HepG2 (cell line): ENCODE measurements at regions not wholly inside any gene's neighbourhood (a gene's known extent, or its start where the extent isn't known, plus 50 kb on each side); places are given as distances from the start of the nearest gene placed in this dataset.

Source experiments
- ATAC-seq: fragments of 200-7000 bp; cut with Tn5 transposase; 3 replicates; pipeline ENCODE4 v1.9.1; 2020; ENCODE audit warnings: mild to moderate bottlenecking, moderate library complexity
- BruUV-seq: library from RNA; stranded (reverse); fragments of 400-500 nt; replicated peaks from 2 replicates; lab custom pipeline; 2021; lab: Mats Ljungman, UMichigan
- CTCF ChIA-PET: fragments of 300-600 bp; formaldehyde crosslinking; extraction: SDS; loops from one replicate; lab custom pipeline; 2021; ENCODE audit warnings: low total read pairs, inconsistent platforms, low intra/inter-chr PET ratio; lab: Yijun Ruan, JAX
- POLR2A ChIA-PET: fragments of 350-600 bp; sonication (Branson Sonifier 250); formaldehyde crosslinking; loops from one replicate; lab custom pipeline; 2020; ENCODE audit warnings: antibody characterized with exemption, inconsistent platforms; lab: Yijun Ruan, JAX
- DNase-seq: peaks from one replicate; pipeline ENCODE4 v3.0.0-alpha.2; 2015; ENCODE audit warnings: low spot score
- FAIRE-seq: peaks from 3 replicates; lab custom pipeline; 2011; peaks lifted over from hg19 to GRCh38; lab: Jason Lieb, UNC
- H2AFZ ChIP-seq: one replicate; pipeline ENCODE4 v1.6.1; 2011; ENCODE audit warnings: low read length, inconsistent platforms
- H3K27ac ChIP-seq: fragments of 300-600 bp; 3 replicates; pipeline ENCODE4 v1.8.0; 2011; ENCODE audit warnings: mixed run types, mild to moderate bottlenecking, mixed read lengths, low read length, inconsistent platforms; ENCODE audit not compliant: insufficient read depth; ENCODE audit errors: extremely low read length
- H3K27me3 ChIP-seq, 2 experiments: fragments of 200-600 bp in 1 of 2; 2 replicates in 1 of 2; 3 replicates in 1 of 2; pipeline versions ENCODE4 v1.6.0 to v1.8.0; 2011; ENCODE audit warnings: low read length in 2 of 2, mild to moderate bottlenecking in 2 of 2, moderate library complexity in 2 of 2, inconsistent platforms in 1 of 2; ENCODE audit not compliant: insufficient read depth in 2 of 2, control insufficient read depth in 1 of 2
- H3K36me3 ChIP-seq, 2 experiments: fragments of 200-600 bp in 1 of 2; replicated peaks in 1 of 2; 2 replicates in 1 of 2; 3 replicates in 1 of 2; pipeline versions ENCODE4 v1.5.1 to v1.8.0; 2011; ENCODE audit warnings: low read length in 2 of 2, inconsistent platforms in 1 of 2; ENCODE audit not compliant: insufficient read depth in 2 of 2, control insufficient read depth in 1 of 2
- H3K4me1 ChIP-seq: 2 replicates; pipeline ENCODE4 v1.5.1; 2012; ENCODE audit warnings: low read length, inconsistent platforms; ENCODE audit not compliant: insufficient read depth
- H3K4me2 ChIP-seq: 2 replicates; pipeline ENCODE4 v1.6.0; 2011; ENCODE audit warnings: low read depth, low read length, inconsistent platforms
- H3K4me3 ChIP-seq, 3 experiments: fragments of 200-600 bp in 1 of 3; sonication (generic), shearing (Covaris generic) in 1 of 3; replicated peaks in 1 of 3; 2 replicates each; pipeline ENCODE4 v1.5.1; 2011 to 2016; ENCODE audit warnings: low read length in 3 of 3, inconsistent platforms in 2 of 3, low read depth in 2 of 3, mild to moderate bottlenecking in 2 of 3, control low read depth in 1 of 3, mixed read lengths in 1 of 3; ENCODE audit not compliant: insufficient read depth in 1 of 3
- H3K79me2 ChIP-seq: one replicate; pipeline ENCODE4 v1.6.1; 2011; ENCODE audit warnings: low read length, inconsistent platforms; ENCODE audit not compliant: insufficient read depth
- H3K9ac ChIP-seq: 2 replicates; pipeline ENCODE4 v1.6.0; 2011; ENCODE audit warnings: mild to moderate bottlenecking, low read depth, low read length, inconsistent platforms; ENCODE audit not compliant: insufficient read depth
- H3K9me3 ChIP-seq: 2 replicates; pipeline ENCODE4 v1.5.1; 2012; ENCODE audit warnings: mild to moderate bottlenecking, low read length
- H4K20me1 ChIP-seq: 2 replicates; pipeline ENCODE4 v1.6.0; 2011; ENCODE audit warnings: inconsistent platforms, mild to moderate bottlenecking, low read length, moderate library complexity; ENCODE audit not compliant: insufficient read depth
- ATF7 ChIP-seq, 2 experiments: fragments of 450-650 bp in 1 of 2; sonication (generic) in 1 of 2; formaldehyde crosslinking in 1 of 2; IDR thresholded peaks; 2 replicates each; pipeline versions ENCODE4 v1.4.0 to v1.6.1; 2016 to 2020; ENCODE audit warnings: antibody characterized with exemption in 1 of 2, mild to moderate bottlenecking in 1 of 2, missing genetic modification reagents in 1 of 2
- CHD4 ChIP-seq: fragments of 200-600 bp; sonication (generic); IDR thresholded peaks from 2 replicates; pipeline ENCODE4 v1.7.0; 2017; ENCODE audit warnings: mild to moderate bottlenecking, low read length, borderline replicate concordance
- CREB1 ChIP-seq, 2 experiments: fragments of 450-650 bp in 1 of 2; IDR thresholded peaks; 2 replicates each; pipeline ENCODE4 v1.6.1; 2016 to 2017; ENCODE audit warnings: control low read depth in 1 of 2, mild to moderate bottlenecking in 1 of 2, missing compliant biosample characterization in 1 of 2, missing genetic modification characterization in 1 of 2
- IKZF5 ChIP-seq: IDR thresholded peaks from 2 replicates; pipeline ENCODE4 v1.6.1; 2018; ENCODE audit warnings: missing genetic modification reagents, mild to moderate bottlenecking, missing compliant biosample characterization
- MED8 ChIP-seq: sonication (generic); formaldehyde crosslinking; IDR thresholded peaks from 2 replicates; pipeline ENCODE4 v1.8.1; 2023; ENCODE audit warnings: mild to moderate bottlenecking, missing genetic modification reagents; ENCODE audit not compliant: insufficient replicate concordance
- RFX1 ChIP-seq: fragments of 450-650 bp; IDR thresholded peaks from 2 replicates; pipeline ENCODE4 v1.6.1; 2017
- SIN3B ChIP-seq: fragments of 150-350 bp; IDR thresholded peaks from 2 replicates; pipeline ENCODE4 v1.6.1; 2014; ENCODE audit warnings: low read length
- SMYD3 ChIP-seq: sonication (generic); formaldehyde crosslinking; IDR thresholded peaks from 2 replicates; pipeline ENCODE4 v1.8.1; 2023; ENCODE audit warnings: mild to moderate bottlenecking, missing genetic modification reagents
- SOX6 ChIP-seq, 2 experiments: fragments of 450-650 bp in 1 of 2; sonication (generic) in 1 of 2; formaldehyde crosslinking in 1 of 2; IDR thresholded peaks; 2 replicates each; pipeline versions ENCODE4 v1.4.0 to v1.6.1; 2017 to 2020; ENCODE audit warnings: antibody characterized with exemption in 1 of 2, mild to moderate bottlenecking in 1 of 2, missing genetic modification reagents in 1 of 2
- ZNF451 ChIP-seq: sonication (generic); formaldehyde crosslinking; IDR thresholded peaks from 2 replicates; pipeline ENCODE4 v1.5.0; 2020; ENCODE audit warnings: mild to moderate bottlenecking, missing genetic modification reagents
- ZNF468 ChIP-seq: sonication (generic); formaldehyde crosslinking; IDR thresholded peaks from 2 replicates; pipeline ENCODE4 v1.8.0; 2022; ENCODE audit warnings: mild to moderate bottlenecking, moderate library complexity, missing genetic modification reagents
- ZNF614 ChIP-seq: IDR thresholded peaks from 2 replicates; pipeline ENCODE4 v1.6.1; 2018; ENCODE audit warnings: missing biosample characterization, missing genetic modification reagents, inconsistent platforms, borderline replicate concordance
- ZNF792 ChIP-seq: IDR thresholded peaks from 2 replicates; pipeline ENCODE4 v1.6.1; 2016
- ZNF841 ChIP-seq: sonication (generic); formaldehyde crosslinking; IDR thresholded peaks from 2 replicates; pipeline ENCODE4 v1.8.1; 2023; ENCODE audit warnings: missing genetic modification reagents, borderline replicate concordance
- WGBS: methylation state at CpG from one replicate; pipeline ENCODE4 v1.1.6; 2017; ENCODE audit warnings: low lambda C conversion rate; 5-methylcytosine and 5-hydroxymethylcytosine counted together
- in situ Hi-C: cut with HindIII; loops from 2 replicates; pipeline ENCODE4 v1.10.0; 2017; ENCODE audit warnings: low pct_unique_long_range_greater_than_20kb; ENCODE audit not compliant: extremely low pct_ligation_motif_present
- intact Hi-C: fragments of 100-400 bp; cut with micrococcal nuclease; formaldehyde crosslinking; loops from one replicate; pipeline ENCODE4 v1.10.0; 2022; ENCODE audit not compliant: unreplicated experiment
- TF ChIP-seq, protein P1 (sequence below): sonication (generic); formaldehyde crosslinking; IDR thresholded peaks from 2 replicates; pipeline ENCODE4 v1.5.0; 2020; ENCODE audit warnings: mild to moderate bottlenecking, missing genetic modification reagents
- TF ChIP-seq, protein P2 (sequence below): sonication (generic); formaldehyde crosslinking; IDR thresholded peaks from 2 replicates; pipeline ENCODE4 v1.4.0; 2020; ENCODE audit warnings: missing genetic modification reagents; ENCODE audit errors: not compliant biosample characterization

DNA sequence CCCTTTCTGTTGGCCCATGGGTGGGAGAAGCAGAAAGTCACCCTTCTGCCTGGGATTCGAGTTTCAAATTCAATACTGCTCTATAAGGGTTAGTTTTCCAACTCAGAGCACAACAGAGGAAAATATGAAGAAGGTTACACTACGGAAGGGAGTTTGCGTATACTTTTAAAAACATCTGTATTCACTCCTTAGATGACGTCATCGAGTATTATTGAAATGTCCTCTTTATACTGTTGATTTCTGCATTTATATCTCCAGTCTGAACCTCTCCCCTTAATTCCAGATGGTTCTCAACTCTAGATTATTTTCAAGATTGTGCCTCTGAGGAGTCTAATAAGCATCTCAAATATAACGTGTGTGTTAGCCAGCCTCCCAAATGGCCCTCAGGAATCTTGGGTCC is 249.1 kb downstream of the MAP2K4 start:
- no peak overlapping the region for H3K4me2 ChIP-seq
- no peak for ATAC-seq
- 37% methylated on average over 6 of the region's 6 CpGs for whole genome bisulfite sequencing
- no peak overlapping the region for H3K9ac ChIP-seq
- DNase-seq: no peak
- H3K4me3 ChIP-seq: no peak overlapping the region
- no peak for FAIRE-seq
- TF ChIP-seq, protein P1, sequence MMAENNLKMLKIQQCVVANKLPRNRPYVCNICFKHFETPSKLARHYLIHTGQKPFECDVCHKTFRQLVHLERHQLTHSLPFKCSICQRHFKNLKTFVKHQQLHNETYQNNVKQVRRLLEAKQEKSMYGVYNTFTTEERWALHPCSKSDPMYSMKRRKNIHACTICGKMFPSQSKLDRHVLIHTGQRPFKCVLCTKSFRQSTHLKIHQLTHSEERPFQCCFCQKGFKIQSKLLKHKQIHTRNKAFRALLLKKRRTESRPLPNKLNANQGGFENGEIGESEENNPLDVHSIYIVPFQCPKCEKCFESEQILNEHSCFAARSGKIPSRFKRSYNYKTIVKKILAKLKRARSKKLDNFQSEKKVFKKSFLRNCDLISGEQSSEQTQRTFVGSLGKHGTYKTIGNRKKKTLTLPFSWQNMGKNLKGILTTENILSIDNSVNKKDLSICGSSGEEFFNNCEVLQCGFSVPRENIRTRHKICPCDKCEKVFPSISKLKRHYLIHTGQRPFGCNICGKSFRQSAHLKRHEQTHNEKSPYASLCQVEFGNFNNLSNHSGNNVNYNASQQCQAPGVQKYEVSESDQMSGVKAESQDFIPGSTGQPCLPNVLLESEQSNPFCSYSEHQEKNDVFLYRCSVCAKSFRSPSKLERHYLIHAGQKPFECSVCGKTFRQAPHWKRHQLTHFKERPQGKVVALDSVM: no peak
- TF ChIP-seq MED8 (no peak), CREB1 (IDR thresholded peaks at IDR 0.05) (peak; percentile 87), CREB1 (CRISPR knock-in tag; IDR thresholded peaks at IDR 0.05) (no peak), ZNF841 (no peak), ATF7 (IDR thresholded peaks at IDR 0.05) (peak; percentile 98), ATF7 (CRISPR knock-in tag; IDR thresholded peaks at IDR 0.05) (no peak)
- H3K27ac ChIP-seq: no peak overlapping the region
- in situ Hi-C loops: no loop called here
- no TSS peak for BruUV-seq
- H4K20me1 ChIP-seq: no peaks in the 10 kb centered on the region
- CTCF ChIA-PET: no interaction called here
- POLR2A ChIA-PET: no interaction called here
- H2AFZ ChIP-seq: no peak overlapping the region
- intact Hi-C loops: no loop called here
- H3K9me3 ChIP-seq: peaks cover 9% of the 10 kb centered on the region
- no peaks in the 10 kb centered on the region for H3K79me2 ChIP-seq
- H3K4me1 ChIP-seq: no peaks in the 10 kb centered on the region
- H3K27me3 ChIP-seq: no peaks in the 10 kb centered on the region; a peak in 1 of 5 replicates
- no peaks in the 10 kb centered on the region for H3K36me3 ChIP-seq

DNA sequence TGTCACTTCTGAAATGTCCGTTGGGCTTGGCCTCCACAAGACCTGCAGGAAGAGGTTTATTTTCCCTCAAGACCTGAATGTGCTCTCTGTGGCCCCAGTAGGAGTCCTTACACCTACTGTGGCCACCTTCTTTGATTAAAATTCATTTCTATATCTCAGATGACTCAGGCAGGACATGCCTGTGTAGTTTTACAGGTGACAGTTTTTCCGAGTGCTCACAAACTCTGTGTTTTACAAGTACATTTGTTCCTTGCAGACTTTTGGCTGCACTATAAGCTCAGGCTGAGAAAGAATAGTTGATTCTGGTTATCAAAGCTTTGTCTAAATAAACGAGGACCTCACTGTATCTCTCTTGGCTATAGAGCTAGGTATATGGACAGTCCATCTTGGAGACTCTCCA is 257.1 kb downstream of the MAP2K4 start:
- 6% methylated on average over 3 of the region's 3 CpGs for WGBS
- ChIA-PET POLR2A (no interaction called here), CTCF (no interaction called here)
- Histone ChIP-seq H3K27ac (no peak overlapping the region), H3K9me3 (peaks cover 9% of the 10 kb centered on the region), H3K4me2 (no peak overlapping the region), H3K79me2 (no peaks in the 10 kb centered on the region), H3K4me3 (no peak overlapping the region), H3K9ac (no peak overlapping the region), H3K36me3 (no peaks in the 10 kb centered on the region), H3K27me3 (no peaks in the 10 kb centered on the region), H2AFZ (no peak overlapping the region), H4K20me1 (no peaks in the 10 kb centered on the region), H3K4me1 (no peaks in the 10 kb centered on the region)
- FAIRE-seq (no peak), ATAC-seq (no peak), DNase-seq (no peak)
- in situ Hi-C loops: no loop called here
- TF ChIP-seq SOX6 (IDR thresholded peaks at IDR 0.05) (no peak), SOX6 (CRISPR knock-in tag; IDR thresholded peaks at IDR 0.05) (no peak), CHD4 (no peak), IKZF5 (no peak), SIN3B (no peak), SMYD3 (CRISPR knock-in tag) (no peak), ZNF792 (CRISPR knock-in tag) (no peak), ZNF451 (no peak), ZNF468 (CRISPR knock-in tag) (no peak), RFX1 (no peak), ZNF614 (no peak)
- TF ChIP-seq, protein P2, sequence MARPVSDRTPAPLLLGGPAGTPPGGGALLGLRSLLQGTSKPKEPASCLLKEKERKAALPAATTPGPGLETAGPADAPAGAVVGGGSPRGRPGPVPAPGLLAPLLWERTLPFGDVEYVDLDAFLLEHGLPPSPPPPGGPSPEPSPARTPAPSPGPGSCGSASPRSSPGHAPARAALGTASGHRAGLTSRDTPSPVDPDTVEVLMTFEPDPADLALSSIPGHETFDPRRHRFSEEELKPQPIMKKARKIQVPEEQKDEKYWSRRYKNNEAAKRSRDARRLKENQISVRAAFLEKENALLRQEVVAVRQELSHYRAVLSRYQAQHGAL: no peak
- intact Hi-C loops: no loop called here
- no TSS peak for BruUV-seq
